CD14-positive monocyte (primary cell): ENCODE measurements at regions not wholly inside any gene's neighbourhood (a gene's known extent, or its start where the extent isn't known, plus 50 kb on each side); places are given as distances from the start of the nearest gene placed in this dataset.
"Not testable (repeated sequence)": the region's sequence is repeated elsewhere in the genome, so short reads cannot be mapped to it uniquely, and the experiment has no call there.

Experiments used
- DNase-seq, 3 donors: peaks; one replicate each; pipeline ENCODE4 v3.0.0-alpha.2; 2011 to 2022
- H2AFZ ChIP-seq: 2 replicates; pipeline ENCODE4 v1.6.0; 2012; ENCODE audit warnings: mild to moderate bottlenecking, low read depth, low read length, inconsistent platforms; ENCODE audit not compliant: insufficient read depth, poor library complexity, severe bottlenecking
- H3K27ac ChIP-seq, 2 donors: 1 replicate in 1 of 2; 2 replicates in 1 of 2; pipeline ENCODE4 v1.5.1; 2012 to 2013; ENCODE audit warnings: low read length in 2 of 2, control low read depth in 1 of 2, inconsistent platforms in 1 of 2, low read depth in 1 of 2, mild to moderate bottlenecking in 1 of 2
- H3K27me3 ChIP-seq, 2 donors: one replicate each; pipeline versions ENCODE4 v1.6.0 to v1.6.1; 2011 to 2013; ENCODE audit warnings: low read length in 2 of 2; ENCODE audit not compliant: control insufficient read depth in 2 of 2, insufficient read depth in 2 of 2
- H3K36me3 ChIP-seq, 2 donors: replicated peaks in 1 of 2; 1 replicate in 1 of 2; 2 replicates in 1 of 2; pipeline versions ENCODE4 v1.5.1 to v1.6.1; 2012 to 2013; ENCODE audit warnings: low read length in 2 of 2, control low read depth in 1 of 2, inconsistent platforms in 1 of 2, mild to moderate bottlenecking in 1 of 2; ENCODE audit not compliant: insufficient read depth in 2 of 2, control insufficient read depth in 1 of 2
- H3K4me1 ChIP-seq, 2 donors: 1 replicate in 1 of 2; 2 replicates in 1 of 2; pipeline versions ENCODE4 v1.5.1 to v1.6.1; 2012 to 2013; ENCODE audit warnings: low read length in 2 of 2, control low read depth in 1 of 2, inconsistent platforms in 1 of 2, mild to moderate bottlenecking in 1 of 2, moderate library complexity in 1 of 2; ENCODE audit not compliant: insufficient read depth in 2 of 2, control insufficient read depth in 1 of 2
- H3K4me2 ChIP-seq: replicated peaks from 2 replicates; pipeline ENCODE3; 2012; ENCODE audit warnings: low read length, moderate library complexity, mild to moderate bottlenecking; ENCODE audit not compliant: poor library complexity, severe bottlenecking; ENCODE audit errors: extremely low read depth
- H3K4me3 ChIP-seq, 3 experiments: fragments of 200-600 bp in 1 of 3; sonication (generic) in 1 of 3; replicated peaks in 1 of 3; 1 replicate in 2 of 3; 2 replicates in 1 of 3; pipeline ENCODE4 v1.5.1; 2011 to 2013; ENCODE audit warnings: low read length in 3 of 3, mild to moderate bottlenecking in 3 of 3, control low read depth in 2 of 3, low read depth in 2 of 3, inconsistent platforms in 1 of 3, moderate library complexity in 1 of 3
- H3K79me2 ChIP-seq: 2 replicates; pipeline ENCODE4 v1.6.0; 2012; ENCODE audit warnings: mild to moderate bottlenecking, control low read depth, inconsistent platforms, low read length, moderate library complexity; ENCODE audit not compliant: insufficient read depth
- H3K9ac ChIP-seq: 2 replicates; pipeline ENCODE4 v1.6.0; 2017; ENCODE audit warnings: low read length, mild to moderate bottlenecking; ENCODE audit not compliant: insufficient read depth, poor library complexity, severe bottlenecking
- H3K9me3 ChIP-seq, 2 donors: replicated peaks in 1 of 2; 1 replicate in 1 of 2; 2 replicates in 1 of 2; pipeline versions ENCODE4 v1.5.1 to v1.6.1; 2012 to 2013; ENCODE audit warnings: low read length in 2 of 2, control low read depth in 1 of 2; ENCODE audit not compliant: control insufficient read depth in 1 of 2, insufficient read depth in 1 of 2
- H4K20me1 ChIP-seq: 2 replicates; pipeline ENCODE4 v1.6.0; 2012; ENCODE audit warnings: mild to moderate bottlenecking, low read length, control low read depth, moderate library complexity; ENCODE audit not compliant: insufficient read depth
- H3K27ac Mint-ChIP-seq, 7 donors: one replicate each; pipeline ENCODE4 v1.8.0; 2020; ENCODE audit warnings: mild to moderate bottlenecking in 7 of 7, mixed read lengths in 7 of 7, moderate library complexity in 6 of 7, inconsistent platforms in 2 of 7
- H3K27me3 Mint-ChIP-seq, 3 donors: one replicate each; pipeline ENCODE4 v1.8.0; 2021 to 2022; ENCODE audit warnings: low read depth in 3 of 3, mild to moderate bottlenecking in 3 of 3, mixed read lengths in 3 of 3, moderate library complexity in 3 of 3, inconsistent platforms in 1 of 3
- H3K36me3 Mint-ChIP-seq, 2 donors: one replicate each; pipeline ENCODE4 v1.8.0; 2020; ENCODE audit warnings: mixed read lengths in 2 of 2, inconsistent platforms in 1 of 2, mild to moderate bottlenecking in 1 of 2
- H3K4me1 Mint-ChIP-seq: one replicate; pipeline ENCODE4 v1.8.0; 2020; ENCODE audit warnings: mild to moderate bottlenecking, mixed read lengths
- H3K4me3 Mint-ChIP-seq, 2 donors: one replicate each; pipeline ENCODE4 v1.8.0; 2020; ENCODE audit warnings: mild to moderate bottlenecking in 2 of 2, mixed read lengths in 2 of 2, moderate library complexity in 1 of 2
- H3K9me3 Mint-ChIP-seq, 7 donors: one replicate each; pipeline ENCODE4 v1.8.0; 2020 to 2022; ENCODE audit warnings: mixed read lengths in 7 of 7, mild to moderate bottlenecking in 6 of 7, moderate library complexity in 6 of 7, inconsistent platforms in 2 of 7
- CTCF ChIP-seq: fragments of 200-600 bp; IDR thresholded peaks from one replicate; pipeline ENCODE4 v1.8.0; 2022; ENCODE audit warnings: antibody characterized with exemption, mild to moderate bottlenecking
- WGBS: methylation state at CpG from one replicate; pipeline ENCODE4 v1.1.5; 2013; ENCODE audit warnings: missing lambda C conversion rate; ENCODE audit not compliant: insufficient coverage; 5-methylcytosine and 5-hydroxymethylcytosine counted together
- intact Hi-C, 2 donors: fragments of 100-400 bp; cut with micrococcal nuclease; formaldehyde crosslinking; loops; one replicate each; pipeline versions ENCODE4 v1.15.0 to v1.15.1; 2023

- intact Hi-C loops: no loop called here
Observed at GRCh38 chr5:2071562-2071961, 188.8 kb upstream of the IRX4 start.

GRCh38 chr5:2070787-2071186 is 188.1 kb upstream of the IRX4 start:
- H3K9me3 ChIP-seq, H3K27me3 ChIP-seq, H3K4me1 ChIP-seq, H3K36me3 Mint-ChIP-seq, H3K79me2 ChIP-seq, H2AFZ ChIP-seq, H3K4me3 Mint-ChIP-seq, H3K4me2 ChIP-seq, DNase-seq, H3K27ac ChIP-seq, H3K9ac ChIP-seq, H3K36me3 ChIP-seq, H4K20me1 ChIP-seq, H3K4me3 ChIP-seq, intact Hi-C loops, H3K27ac Mint-ChIP-seq, H3K4me1 Mint-ChIP-seq, H3K27me3 Mint-ChIP-seq: not testable (repeated sequence)
- 64% methylated on average over 4 of the region's 4 CpGs for WGBS
- peaks cover 0 to 14% (median 0%) of the 10 kb centered on the region in 7 donors for H3K9me3 Mint-ChIP-seq

More at GRCh38 chr5:2071562-2071961, 188.8 kb upstream of the IRX4 start:
- Histone ChIP-seq H3K4me1 (no peaks in the 10 kb centered on the region), H2AFZ (no peak overlapping the region), H3K4me2 (no peak overlapping the region), H3K9me3 (no peaks in the 10 kb centered on the region), H3K27ac (no peak overlapping the region), H3K4me3 (no peak overlapping the region), H3K79me2 (no peaks in the 10 kb centered on the region), H3K9ac (no peak overlapping the region), H3K36me3 (no peaks in the 10 kb centered on the region), H4K20me1 (no peaks in the 10 kb centered on the region), H3K27me3 (no peaks in the 10 kb centered on the region)
- DNase-seq: no peak
- no CpG with 5 or more reads among the region's 5 CpGs for WGBS
- Mint-ChIP-seq H3K9me3 (peaks cover 0 to 14% (median 1%) of the 10 kb centered on the region in 7 donors), H3K36me3 (no peaks in the 10 kb centered on the region), H3K4me1 (no peaks in the 10 kb centered on the region), H3K27ac (no peak overlapping the region), H3K4me3 (no peak overlapping the region), H3K27me3 (peaks cover 0 to 2% (median 2%) of the 10 kb centered on the region in 3 donors)
- no peak for TF ChIP-seq CTCF
